Ishikawa (cell line): ENCODE measurements at regions not wholly inside any gene's neighbourhood (a gene's known extent, or its start where the extent isn't known, plus 50 kb on each side); places are given as distances from the start of the nearest gene placed in this dataset.

Experiments used
- CEBPB ChIP-seq: IDR thresholded peaks from 2 replicates; pipeline ENCODE4 v1.6.1; 2012
- EGR1 ChIP-seq: IDR thresholded peaks from 2 replicates; pipeline ENCODE4 v1.6.1; 2012
- EP300 ChIP-seq: IDR thresholded peaks from 2 replicates; pipeline ENCODE4 v1.6.1; 2012; ENCODE audit warnings: borderline replicate concordance
- FOXM1 ChIP-seq: IDR thresholded peaks from 2 replicates; pipeline ENCODE4 v1.6.1; 2012; ENCODE audit warnings: low read depth, borderline replicate concordance
- RAD21 ChIP-seq: IDR thresholded peaks from 2 replicates; pipeline ENCODE4 v1.6.1; 2012; ENCODE audit warnings: low read depth
- TAF1 ChIP-seq: IDR thresholded peaks from 2 replicates; pipeline ENCODE4 v1.6.1; 2012; ENCODE audit warnings: low read depth, mild to moderate bottlenecking
- TCF12 ChIP-seq: IDR thresholded peaks from 2 replicates; pipeline ENCODE4 v1.6.1; 2012; ENCODE audit warnings: low read depth
- TEAD4 ChIP-seq: IDR thresholded peaks from 2 replicates; pipeline ENCODE4 v1.6.1; 2012
- ZBTB7A ChIP-seq: IDR thresholded peaks from 2 replicates; pipeline ENCODE4 v1.6.1; 2012; ENCODE audit warnings: low read depth
- TF ChIP-seq, protein P1 (sequence below): IDR thresholded peaks from 2 replicates; pipeline ENCODE4 v1.6.1; 2012
- TF ChIP-seq, protein P2 (sequence below): IDR thresholded peaks from 2 replicates; pipeline ENCODE4 v1.6.1; 2012
- TF ChIP-seq, protein P3 (sequence below): IDR thresholded peaks from 2 replicates; pipeline ENCODE4 v1.6.1; 2012; ENCODE audit warnings: low read depth, mild to moderate bottlenecking

DNA sequence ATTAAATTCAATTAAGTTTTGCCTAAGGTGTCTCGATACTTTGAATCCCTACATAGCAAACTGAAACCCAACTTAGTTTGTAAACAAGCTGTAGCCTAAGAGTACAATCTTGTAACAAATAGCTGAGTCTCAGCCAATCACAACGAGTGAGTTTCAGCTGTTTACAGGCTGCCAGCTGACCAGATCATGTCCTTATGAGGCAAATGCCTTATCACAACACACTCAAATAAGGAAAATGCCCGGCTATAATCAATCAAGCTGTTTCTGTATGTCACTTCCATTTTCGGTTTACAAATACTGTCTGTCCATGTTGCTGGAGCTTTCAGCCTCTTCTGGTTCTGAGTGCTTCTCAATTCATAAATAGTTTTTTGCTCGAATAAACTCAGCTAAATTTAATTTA is 943.8 kb downstream of the SLC16A7 start:
- TF ChIP-seq, protein P1, sequence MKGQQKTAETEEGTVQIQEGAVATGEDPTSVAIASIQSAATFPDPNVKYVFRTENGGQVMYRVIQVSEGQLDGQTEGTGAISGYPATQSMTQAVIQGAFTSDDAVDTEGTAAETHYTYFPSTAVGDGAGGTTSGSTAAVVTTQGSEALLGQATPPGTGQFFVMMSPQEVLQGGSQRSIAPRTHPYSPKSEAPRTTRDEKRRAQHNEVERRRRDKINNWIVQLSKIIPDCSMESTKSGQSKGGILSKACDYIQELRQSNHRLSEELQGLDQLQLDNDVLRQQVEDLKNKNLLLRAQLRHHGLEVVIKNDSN = no peak
- TF ChIP-seq TCF12 (no peak), EGR1 (no peak), TAF1 (no peak), CEBPB (no peak), RAD21 (no peak), TEAD4 (no peak), EP300 (no peak), FOXM1 (no peak), ZBTB7A (no peak)
- TF ChIP-seq, protein P2, sequence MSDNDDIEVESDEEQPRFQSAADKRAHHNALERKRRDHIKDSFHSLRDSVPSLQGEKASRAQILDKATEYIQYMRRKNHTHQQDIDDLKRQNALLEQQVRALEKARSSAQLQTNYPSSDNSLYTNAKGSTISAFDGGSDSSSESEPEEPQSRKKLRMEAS = no peak
- TF ChIP-seq, protein P3, sequence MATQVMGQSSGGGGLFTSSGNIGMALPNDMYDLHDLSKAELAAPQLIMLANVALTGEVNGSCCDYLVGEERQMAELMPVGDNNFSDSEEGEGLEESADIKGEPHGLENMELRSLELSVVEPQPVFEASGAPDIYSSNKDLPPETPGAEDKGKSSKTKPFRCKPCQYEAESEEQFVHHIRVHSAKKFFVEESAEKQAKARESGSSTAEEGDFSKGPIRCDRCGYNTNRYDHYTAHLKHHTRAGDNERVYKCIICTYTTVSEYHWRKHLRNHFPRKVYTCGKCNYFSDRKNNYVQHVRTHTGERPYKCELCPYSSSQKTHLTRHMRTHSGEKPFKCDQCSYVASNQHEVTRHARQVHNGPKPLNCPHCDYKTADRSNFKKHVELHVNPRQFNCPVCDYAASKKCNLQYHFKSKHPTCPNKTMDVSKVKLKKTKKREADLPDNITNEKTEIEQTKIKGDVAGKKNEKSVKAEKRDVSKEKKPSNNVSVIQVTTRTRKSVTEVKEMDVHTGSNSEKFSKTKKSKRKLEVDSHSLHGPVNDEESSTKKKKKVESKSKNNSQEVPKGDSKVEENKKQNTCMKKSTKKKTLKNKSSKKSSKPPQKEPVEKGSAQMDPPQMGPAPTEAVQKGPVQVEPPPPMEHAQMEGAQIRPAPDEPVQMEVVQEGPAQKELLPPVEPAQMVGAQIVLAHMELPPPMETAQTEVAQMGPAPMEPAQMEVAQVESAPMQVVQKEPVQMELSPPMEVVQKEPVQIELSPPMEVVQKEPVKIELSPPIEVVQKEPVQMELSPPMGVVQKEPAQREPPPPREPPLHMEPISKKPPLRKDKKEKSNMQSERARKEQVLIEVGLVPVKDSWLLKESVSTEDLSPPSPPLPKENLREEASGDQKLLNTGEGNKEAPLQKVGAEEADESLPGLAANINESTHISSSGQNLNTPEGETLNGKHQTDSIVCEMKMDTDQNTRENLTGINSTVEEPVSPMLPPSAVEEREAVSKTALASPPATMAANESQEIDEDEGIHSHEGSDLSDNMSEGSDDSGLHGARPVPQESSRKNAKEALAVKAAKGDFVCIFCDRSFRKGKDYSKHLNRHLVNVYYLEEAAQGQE = no peak
